CD4-positive, alpha-beta T cell treated with Interleukin-4 for 1 hour (primary cell): ENCODE measurements at regions not wholly inside any gene's neighbourhood (a gene's known extent, or its start where the extent isn't known, plus 50 kb on each side); places are given as distances from the start of the nearest gene placed in this dataset.

Source experiments
- DNase-seq, 2 donors: peaks; one replicate each; pipeline ENCODE4 v3.0.0-alpha.2; 2020 to 2022

DNA sequence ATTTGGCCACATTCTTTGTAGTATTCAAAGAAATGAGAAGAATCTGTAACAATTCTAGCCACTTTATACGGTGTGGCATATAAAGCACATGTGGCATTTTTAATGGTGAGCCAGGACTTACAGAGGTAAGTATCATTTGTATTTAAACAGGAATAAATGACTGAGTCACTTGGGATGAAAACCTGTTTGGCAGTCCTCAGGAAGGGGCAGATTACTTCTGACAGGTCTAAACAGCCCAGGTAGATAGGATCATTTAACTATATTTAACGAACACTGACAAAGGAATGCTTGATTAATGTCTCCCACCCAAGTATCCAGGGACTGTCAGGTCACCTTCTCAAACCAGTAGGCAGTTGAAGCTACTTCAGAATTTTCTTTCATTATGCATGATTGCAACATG, 241.5 kb upstream of the SATB1 start:
- no peak for DNase-seq

DNA sequence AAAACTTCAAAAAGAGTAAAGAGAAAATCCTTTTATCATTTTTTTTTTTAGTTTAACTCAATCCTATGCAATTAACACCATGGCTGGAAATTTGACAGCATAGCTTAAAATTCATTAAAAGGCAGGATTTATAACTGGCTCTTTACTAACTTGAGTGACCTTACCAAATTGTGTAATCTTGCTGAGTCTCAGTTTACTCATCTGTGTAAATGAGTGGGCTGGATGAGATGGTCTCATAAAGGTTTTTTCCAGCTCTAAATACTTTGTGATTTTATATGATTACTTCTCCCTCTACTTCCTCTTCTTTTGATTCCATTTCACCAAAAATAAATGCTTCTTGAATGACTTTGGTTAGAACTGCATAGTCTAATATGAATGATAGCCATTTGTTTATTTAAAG, 234.9 kb upstream of the SATB1 start:
- DNase-seq = no peak

DNA sequence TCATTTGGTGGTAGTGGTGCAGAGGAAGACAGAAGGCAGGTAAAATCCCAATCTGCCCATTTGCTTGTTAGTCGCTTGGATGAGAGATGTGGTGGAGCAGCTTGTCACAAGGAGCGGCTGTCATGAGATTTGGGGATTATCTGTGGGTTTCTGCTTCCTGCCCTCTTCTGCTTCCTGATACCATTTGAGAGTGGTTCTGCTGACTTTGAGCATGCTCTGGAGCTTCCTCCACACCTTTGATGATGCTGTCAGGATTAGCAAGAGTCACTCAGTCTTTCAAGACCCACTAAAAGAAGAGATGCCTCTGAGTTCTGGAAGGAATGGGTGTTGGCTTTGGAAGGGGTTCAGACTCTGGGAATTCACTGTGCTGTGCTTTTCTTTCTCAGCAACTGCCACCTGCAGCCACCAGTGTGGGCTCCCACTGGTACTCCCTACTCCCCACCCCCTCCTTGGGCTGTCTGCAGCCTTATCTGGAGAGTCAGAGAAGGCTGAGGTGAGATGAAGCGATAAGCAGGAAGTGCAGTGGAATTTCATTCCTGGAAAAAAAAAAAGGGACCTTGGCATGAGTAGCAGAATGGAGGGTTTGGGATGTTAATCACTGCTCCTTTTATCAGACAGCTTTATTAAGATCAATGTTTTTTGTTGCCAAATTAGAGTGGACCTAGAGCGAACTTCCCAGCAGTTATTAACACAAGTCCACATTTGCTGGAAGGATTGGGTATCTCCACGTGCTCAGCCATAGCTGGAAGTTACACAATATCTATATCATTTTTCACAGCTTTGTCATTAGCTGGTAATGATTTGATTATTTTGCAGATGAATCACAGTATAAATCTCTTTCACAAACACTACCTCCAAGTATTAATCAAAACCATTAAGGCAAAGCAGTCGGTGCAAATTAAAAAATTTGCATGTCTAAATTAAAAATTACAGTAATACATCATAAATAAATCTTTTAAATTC, 233.0 kb upstream of the SATB1 start:
- peak in 1 of 2 donors; percentile 31 for DNase-seq

DNA sequence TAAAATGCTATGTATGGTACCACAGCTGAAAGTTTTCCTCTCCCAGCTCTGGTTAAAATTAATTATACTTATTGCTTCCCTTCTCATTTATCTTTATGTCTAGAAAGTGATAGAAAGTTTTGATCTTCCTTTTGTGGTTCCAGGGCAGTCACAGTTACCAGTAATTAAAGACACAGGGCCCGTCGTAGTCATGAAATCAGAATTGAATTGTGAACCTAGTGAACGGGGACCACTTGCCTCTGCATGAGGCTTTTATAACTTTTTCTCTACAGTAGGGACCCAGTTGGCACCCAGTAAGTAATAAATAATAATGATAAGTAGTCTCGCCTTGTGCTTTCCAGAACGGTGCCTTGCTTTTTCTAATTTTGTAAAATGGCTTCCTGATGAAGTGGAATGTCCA, 231.7 kb upstream of the SATB1 start:
- no peak for DNase-seq

DNA sequence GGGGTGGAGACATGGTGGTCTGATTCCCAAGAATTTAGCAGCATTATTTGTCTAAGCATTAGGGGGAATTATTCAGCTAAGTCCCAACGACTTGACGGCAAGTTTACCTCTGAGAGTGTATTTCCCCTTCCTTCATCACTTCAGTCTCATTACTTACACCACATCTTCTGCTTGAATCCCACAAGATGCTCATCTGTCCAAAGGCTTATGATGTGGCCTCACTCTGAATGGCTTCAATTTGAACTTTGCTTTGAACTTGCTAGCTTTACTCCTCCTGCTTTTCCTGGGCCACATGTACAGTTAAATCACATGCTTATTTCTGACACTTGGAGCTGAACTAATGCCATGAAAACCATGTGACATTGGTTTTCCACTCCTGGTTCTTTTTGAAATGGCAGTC, 231.3 kb upstream of the SATB1 start:
- no peak for DNase-seq

DNA sequence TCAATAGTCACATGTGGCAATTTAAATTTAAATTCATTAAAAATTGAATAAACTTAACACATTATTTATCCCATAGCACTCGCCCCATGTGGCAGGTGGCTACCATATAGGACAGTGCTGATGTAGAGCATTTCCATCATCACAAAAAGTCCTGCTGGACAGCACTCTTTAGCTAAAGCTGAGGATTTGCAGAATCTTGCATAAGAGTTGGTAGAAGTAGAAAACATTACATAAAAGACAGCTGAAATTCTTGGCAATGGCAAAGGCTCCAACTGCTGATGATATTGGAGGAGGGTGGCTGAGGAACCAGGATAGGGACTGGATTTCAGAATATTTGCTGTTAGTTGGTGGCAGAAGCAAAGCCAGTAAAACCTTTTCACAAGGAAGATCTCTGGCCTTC, 230.7 kb upstream of the SATB1 start:
- no peak for DNase-seq

DNA sequence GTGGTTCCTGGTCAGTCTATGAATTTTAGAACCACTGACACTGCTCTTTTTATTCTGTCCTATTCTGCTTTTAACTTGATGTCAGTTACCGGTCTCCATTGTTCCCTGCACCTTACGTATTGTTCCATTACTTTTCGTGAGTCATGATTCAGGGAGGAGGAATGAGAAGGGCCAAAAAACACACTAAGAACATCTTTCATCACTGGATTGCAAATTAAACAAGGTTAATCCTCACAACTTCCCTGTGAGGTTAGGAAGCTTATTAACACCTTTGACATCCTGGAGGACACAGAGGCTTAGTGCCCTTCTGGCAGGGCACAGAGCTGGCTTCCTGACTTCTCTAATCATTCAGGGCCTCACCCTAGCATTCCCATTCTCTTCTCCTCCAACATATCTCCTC, 227.6 kb upstream of the SATB1 start:
- no peak for DNase-seq

DNA sequence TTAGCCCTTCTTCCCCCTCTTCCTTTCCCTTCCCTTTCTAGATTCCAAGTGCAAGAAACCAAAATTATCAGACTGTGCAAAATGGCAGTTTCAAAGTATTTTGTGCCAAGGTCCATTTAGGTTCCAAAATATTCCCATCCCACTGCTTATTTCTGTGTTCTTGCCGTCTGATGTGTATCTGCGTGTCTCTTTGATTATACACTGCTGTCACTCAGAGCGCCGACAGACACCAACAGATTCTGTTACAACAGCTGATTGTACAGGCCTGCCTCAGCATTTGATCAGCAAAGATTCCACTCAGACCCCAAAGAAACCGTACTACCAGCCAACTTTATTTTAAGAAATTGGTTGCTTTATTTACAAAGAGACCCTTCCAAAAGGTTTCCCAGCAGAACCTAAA, 225.6 kb upstream of the SATB1 start:
- DNase-seq = no peak

DNA sequence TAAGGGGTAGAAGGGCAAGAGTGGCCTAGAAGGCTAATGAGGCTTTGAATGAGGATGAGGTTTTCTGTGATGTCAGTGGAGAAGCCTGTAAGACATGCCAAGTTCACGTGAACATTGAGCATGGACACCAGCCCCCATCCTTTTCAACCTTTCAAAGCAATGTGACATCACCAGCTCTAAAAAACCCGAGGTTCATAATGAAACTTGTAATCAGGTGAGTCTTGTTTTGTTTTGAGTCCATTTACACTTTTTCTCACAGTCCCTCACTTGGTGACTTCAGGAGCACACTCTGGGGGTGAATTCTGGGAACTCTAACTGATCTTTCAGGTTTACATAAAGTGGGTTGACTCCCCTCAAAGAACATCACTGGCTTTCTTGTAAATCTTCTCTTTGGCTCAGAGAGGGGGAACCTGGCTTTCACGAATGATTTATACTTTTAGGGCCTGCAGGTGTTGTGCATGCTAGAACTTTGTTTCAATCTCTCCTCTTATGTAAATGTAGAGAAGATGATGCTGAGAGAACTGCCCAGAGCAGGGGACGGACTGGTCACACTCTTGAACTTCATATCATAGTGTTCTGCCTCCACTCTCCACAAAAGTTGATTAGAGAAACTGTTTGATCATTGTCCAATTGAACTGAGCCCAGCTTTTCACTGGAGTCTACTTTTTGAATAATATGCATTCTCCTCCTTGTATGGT, 224.7 kb upstream of the SATB1 start:
- peak; percentile 35 to 42 for DNase-seq

DNA sequence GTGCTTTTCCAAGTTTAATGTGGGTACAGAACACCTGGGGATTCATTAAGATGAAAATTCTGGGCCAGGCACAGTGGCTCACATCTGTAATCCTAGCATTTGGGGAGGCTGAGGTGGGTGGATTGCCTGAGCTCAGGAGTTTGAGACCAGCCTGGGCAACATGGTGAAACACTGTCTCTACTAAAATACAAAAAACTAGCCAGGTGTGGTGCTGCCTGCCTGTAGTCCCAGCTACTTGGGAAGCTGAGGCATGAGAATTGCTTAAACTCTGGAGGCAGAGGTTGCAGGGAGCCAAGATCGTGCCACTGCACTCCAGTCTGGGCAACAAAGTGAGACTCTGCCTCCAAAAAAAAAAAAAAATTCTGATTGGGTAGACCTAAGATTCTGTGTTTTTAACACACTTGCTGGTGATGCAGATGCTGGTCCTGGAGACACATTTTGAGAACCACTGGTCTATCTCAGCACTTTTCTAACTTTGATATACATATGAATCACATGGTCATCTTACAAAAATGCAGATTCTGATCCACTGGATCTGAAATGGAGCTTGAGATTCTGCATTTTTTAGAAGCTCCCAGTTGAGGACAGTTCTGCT, 223.8 kb upstream of the SATB1 start:
- DNase-seq = no peak

DNA sequence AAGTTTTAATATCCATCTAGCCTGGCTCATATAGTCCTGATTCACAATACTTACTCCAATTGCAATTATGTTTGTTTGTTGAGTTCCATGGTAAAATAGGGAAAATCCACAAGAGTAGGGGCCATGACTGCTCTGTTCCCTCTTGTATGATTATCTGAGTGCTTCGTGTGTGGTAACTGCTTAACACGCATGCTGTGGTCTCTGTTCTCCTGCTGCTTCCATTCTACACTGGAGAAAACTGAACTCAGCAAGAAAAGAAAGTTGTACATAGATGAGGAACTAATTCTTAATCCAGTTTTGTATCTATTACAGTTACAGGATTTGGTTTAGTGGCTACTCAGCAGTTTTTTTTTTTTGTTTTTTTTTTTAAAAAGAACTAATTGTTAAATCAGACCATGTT, 223.0 kb upstream of the SATB1 start:
- DNase-seq = no peak

DNA sequence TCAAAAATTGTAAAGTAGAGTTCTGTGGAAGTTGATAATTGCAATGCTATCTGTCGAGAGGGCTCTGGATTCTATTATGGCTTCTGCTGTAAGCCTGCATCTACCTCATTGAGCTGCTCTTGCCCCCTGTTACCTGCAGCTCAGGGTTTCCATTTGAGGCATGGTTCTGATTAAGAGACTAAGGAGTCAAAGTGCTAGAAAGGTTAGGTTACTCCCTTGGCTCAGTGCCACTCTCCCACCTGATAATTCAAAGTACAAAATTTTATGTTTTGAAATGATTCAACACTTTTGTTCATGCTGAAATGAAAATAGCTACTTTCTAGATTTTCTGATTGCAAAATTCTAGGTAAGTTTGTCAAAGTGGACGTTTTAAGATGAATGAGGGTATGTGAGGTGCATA, 220.5 kb upstream of the SATB1 start:
- DNase-seq = no peak

DNA sequence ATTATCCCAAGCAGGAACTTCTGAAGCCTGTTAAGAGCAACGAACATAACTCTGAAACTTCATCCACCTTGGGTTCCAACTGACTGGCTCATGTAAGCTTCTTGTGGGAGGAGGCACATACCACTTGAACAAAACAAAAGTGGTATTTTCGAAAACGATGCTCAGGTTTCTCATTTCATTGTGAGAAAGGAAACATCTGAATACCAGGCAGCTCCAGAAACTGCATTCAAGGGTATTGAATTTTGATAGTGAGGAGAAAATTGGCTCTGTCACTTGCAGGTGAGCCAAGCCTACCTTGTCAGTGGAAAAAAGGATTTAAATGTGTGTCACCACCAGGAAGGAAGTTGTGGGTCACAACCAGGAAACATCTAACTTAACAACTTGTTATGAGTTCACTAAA, 218.1 kb upstream of the SATB1 start:
- DNase-seq = peak in 1 of 2 donors; percentile 26

DNA sequence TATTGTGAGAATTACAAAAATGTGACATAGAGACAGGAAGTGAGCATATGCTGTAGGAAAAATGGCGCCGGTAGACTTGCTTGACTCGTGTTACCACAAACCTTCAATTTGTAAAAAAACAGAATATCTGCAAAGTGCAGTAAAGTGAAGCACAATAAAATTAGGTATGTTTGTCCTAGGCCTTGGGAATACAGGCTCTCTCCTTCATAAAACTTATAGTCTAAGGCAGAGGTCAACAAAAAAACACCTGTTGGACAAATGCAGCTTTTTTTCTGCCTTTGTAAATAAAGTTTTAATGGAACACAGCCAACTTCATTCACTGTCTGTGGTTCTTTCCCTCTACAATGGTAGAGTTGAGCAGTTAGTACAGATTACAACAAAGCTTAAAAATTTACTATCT, 216.8 kb upstream of the SATB1 start:
- no peak for DNase-seq

DNA sequence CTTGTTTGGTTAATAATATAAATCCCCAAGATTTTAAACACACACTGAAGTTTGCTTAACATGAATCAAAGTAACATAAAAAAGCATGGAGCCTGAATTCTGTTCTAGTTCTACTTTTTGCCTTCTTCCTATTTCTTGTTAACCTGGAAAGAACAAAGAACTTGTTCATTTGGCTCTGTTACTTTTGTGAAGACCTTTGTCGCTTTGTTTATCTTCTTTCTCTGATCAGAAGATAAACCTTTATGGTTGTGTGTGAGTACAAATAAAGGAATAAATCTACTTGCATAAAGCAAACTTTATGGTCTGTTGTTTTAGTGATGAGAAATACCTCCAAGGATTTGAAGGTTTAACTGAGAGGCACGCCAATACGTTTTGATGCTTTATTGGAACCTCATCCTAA, 210.1 kb upstream of the SATB1 start:
- DNase-seq = no peak

DNA sequence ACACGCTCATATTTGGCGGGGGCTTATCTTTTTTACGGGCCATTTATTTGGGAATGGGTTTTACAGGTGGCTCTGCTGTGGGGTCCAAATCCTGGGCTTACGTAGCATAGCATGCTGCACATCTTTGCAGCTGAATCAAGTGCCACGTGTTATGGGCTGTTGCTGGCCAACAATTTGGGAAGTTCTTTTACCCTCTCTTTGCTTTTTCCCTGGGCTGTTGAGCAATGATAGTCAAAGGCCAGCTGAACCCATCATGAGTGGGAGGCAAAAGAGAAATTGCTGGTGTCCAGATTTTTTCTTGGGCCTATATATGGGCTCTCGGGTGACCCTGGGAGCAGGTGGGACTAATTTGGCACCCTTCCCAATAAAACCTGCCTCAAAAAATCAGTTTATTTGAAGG, 209.3 kb upstream of the SATB1 start:
- DNase-seq = no peak

DNA sequence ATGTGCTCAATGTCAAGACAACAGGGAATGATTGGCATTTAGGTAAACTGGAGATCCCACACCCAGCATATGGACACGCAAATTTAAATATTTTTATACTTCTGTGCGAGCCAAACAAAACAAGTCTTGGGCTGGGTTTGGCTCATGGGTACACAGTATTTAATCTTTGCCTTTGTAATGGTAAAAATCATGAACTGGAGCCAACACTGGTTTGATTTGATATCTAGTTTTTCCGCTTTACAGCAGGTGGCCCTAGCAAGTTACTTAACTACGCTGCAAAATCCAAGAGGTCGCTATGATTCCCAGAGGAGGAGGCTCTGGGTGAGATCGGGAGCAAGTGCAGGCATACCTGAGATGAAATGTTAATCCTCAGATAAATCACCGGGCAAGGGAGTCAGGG, 207.9 kb upstream of the SATB1 start:
- DNase-seq = no peak

DNA sequence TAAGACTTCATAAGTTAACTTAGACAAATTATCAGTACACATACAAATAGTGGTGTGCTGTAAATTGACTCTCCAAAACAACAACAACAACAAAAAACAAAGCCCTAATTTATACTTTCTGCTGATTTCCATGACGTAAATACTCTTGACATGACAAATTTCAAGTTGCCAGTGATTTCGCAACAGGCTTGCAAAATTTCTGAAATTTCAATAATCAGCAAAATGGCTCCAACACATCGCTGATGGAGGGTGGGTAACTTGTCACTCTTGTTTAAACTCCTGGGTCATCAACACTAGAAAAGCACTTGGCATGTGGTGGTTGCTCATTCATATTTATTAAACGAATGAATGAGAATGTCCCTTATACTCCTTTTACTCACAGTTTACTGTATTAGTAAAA, 205.2 kb upstream of the SATB1 start:
- DNase-seq = no peak

DNA sequence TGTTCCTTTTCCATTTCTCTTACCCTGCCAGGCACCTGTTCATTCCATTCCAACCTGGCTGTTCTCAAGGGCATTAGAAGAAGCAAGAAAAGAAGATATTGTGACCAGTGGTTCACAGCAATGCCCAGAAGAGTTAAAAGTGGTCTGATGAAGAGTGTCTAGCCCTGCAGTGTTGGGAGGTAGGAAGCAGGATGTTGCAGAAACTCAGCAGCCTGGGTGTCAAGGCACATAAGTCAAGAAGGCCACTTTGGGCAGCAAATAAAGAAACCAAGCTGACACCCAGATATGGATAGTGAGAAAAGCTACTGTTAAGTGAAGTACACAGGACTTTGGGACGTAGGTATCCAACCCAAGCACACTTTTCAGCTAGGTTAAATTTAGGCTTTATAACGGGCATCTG, 199.9 kb upstream of the SATB1 start:
- DNase-seq = no peak

DNA sequence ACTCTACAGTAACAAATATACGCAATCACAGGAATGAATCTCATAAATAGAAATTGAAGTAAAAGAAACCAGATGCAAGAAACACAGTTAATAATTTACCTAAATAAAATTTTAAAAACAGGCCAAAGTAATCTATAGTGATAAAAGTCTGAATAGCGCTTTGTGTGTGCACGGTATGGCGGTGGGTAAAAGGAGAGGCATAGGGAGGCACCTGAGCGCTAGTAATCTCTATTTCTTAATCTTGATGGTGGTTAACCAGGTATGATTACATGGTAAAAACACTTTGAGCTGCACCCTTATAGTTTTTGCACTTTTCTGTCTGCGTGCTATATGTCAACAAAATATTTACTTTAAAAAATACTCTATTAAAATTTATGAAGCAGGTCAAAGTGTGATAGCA, 198.1 kb upstream of the SATB1 start:
- no peak for DNase-seq

DNA sequence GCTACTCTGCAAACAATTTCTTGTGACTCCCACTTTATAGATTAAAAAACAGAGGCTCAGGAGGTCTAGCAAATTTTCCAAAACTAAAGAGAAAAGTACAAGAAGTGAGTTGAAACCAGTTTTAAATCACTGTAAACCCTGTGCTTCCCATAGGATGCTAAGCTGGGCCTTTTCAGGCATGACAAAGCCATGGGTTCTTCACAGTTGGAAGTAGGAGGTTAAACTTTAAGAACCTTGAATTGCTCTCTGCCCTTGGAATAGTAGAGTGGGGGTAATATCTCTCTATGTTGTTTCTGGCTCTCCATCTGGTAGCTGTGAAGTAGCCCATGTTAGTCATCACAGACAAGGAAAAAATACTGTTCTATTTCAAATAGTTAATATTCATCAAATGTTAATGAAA, 193.6 kb upstream of the SATB1 start:
- DNase-seq = no peak

DNA sequence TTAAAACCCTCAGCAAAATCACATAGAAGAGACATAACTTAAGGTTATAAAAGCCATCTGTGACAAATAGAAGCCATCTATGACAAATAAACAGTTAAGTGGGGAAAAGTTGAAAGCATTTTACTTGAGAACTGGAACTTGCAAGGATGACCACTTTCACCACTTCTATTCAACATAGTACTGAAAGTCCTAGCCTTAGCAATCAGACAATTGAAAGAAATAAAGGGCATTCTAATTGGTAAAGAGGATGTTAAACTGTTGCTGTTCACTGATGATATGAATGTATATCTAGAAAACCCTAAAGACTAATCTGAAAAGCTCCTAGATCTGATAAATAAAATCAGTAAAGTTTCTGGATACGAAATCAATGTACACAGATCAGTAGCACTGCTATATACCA, 186.9 kb upstream of the SATB1 start:
- DNase-seq = no peak

DNA sequence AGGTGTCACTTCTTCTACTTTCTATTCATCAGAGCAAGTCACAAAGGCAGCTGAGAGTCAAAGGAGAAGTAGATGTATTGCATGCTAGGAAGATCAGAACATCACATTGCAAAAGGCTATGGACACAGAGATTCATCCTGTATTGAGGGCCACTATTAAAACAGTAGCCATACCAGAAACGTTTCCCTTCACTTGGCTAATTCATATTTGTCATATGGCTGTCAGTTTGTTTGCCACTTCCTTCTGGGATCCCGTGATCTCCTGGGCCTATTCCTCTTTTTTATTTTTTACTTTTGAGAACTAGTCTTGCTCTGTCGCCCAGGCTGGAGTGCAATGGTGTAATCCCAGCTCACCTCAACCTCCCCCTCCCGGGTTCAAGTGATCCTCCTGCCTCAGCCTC, 184.0 kb upstream of the SATB1 start:
- DNase-seq = no peak

DNA sequence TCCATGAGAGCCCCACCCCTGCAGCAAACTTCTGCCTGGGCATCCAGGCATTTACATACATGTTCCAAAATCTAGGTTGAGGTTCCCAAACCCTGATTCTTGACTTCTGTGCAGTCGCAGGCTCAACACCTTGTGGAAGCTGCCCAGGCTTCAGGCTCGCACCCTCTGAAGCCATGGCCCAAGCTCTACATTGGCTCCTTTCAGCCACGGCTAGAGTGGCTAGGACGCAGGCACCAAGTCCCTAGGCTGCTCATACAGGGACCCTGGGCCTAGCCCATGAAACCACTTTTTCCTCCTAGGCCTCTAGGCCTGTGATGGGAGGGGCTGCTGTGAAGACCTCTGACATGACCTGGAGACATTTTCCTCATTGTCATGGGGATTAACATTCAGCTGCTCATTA, 172.8 kb upstream of the SATB1 start:
- no peak for DNase-seq
